Hepatocyte (in vitro differentiated cells): ENCODE measurements at regions not wholly inside any gene's neighbourhood (a gene's known extent, or its start where the extent isn't known, plus 50 kb on each side); places are given as distances from the start of the nearest gene placed in this dataset.

Experiments
- DNase-seq: peaks from one replicate; pipeline ENCODE4 v3.0.0-alpha.2; 2016; ENCODE audit warnings: low spot score
- H2AFZ ChIP-seq: fragments of 200-600 bp; sonication (generic); 2 replicates; pipeline ENCODE4 v1.6.0; 2016; ENCODE audit warnings: antibody characterized with exemption, mild to moderate bottlenecking
- H3K27ac ChIP-seq: fragments of 200-600 bp; sonication (generic); 2 replicates; pipeline ENCODE4 v1.5.1; 2016; ENCODE audit warnings: mild to moderate bottlenecking
- H3K27me3 ChIP-seq: fragments of 200-600 bp; sonication (generic); 2 replicates; pipeline ENCODE4 v1.6.1; 2016
- H3K36me3 ChIP-seq: fragments of 200-600 bp; sonication (generic); replicated peaks from 2 replicates; pipeline ENCODE4 v1.5.1; 2016; ENCODE audit warnings: low read depth; ENCODE audit not compliant: insufficient read depth
- H3K4me1 ChIP-seq: fragments of 200-600 bp; sonication (generic); 2 replicates; pipeline ENCODE4 v1.5.1; 2016; ENCODE audit warnings: mild to moderate bottlenecking, moderate library complexity; ENCODE audit not compliant: insufficient read depth
- H3K4me2 ChIP-seq: fragments of 200-600 bp; sonication (generic); 2 replicates; pipeline ENCODE4 v1.6.0; 2016
- H3K4me3 ChIP-seq: fragments of 200-600 bp; sonication (generic); 2 replicates; pipeline ENCODE4 v1.5.1; 2016; ENCODE audit warnings: mild to moderate bottlenecking
- H3K79me2 ChIP-seq: fragments of 200-600 bp; sonication (generic); 2 replicates; pipeline ENCODE4 v1.6.0; 2017; ENCODE audit warnings: mild to moderate bottlenecking
- H3K9me2 ChIP-seq: fragments of 200-600 bp; sonication (generic); replicated peaks from 2 replicates; pipeline ENCODE4 v1.6.0; 2017; ENCODE audit warnings: mild to moderate bottlenecking; ENCODE audit not compliant: insufficient read depth
- H3K9me3 ChIP-seq: fragments of 200-600 bp; sonication (generic); 2 replicates; pipeline ENCODE4 v1.5.1; 2016; ENCODE audit warnings: low read depth, mild to moderate bottlenecking
- H4K20me1 ChIP-seq: fragments of 200-600 bp; sonication (generic); 2 replicates; pipeline ENCODE4 v1.6.0; 2016; ENCODE audit warnings: mild to moderate bottlenecking; ENCODE audit not compliant: insufficient read depth, poor library complexity, severe bottlenecking
- EZH2 ChIP-seq: fragments of 200-600 bp; sonication (generic); IDR thresholded peaks from 2 replicates; pipeline ENCODE4 v1.6.1; 2016; ENCODE audit warnings: antibody characterized with exemption, mild to moderate bottlenecking, borderline replicate concordance
- EZH2phosphoT487 ChIP-seq: fragments of 200-600 bp; sonication (generic); IDR thresholded peaks from one replicate; pipeline ENCODE4 v1.6.1; 2018; ENCODE audit warnings: antibody characterized with exemption, mild to moderate bottlenecking, low read depth, moderate library complexity; ENCODE audit not compliant: unreplicated experiment, severe bottlenecking
- WGBS: methylation state at CpG from one replicate; pipeline ENCODE4 v1.1.6; 2016; ENCODE audit warnings: low lambda C conversion rate; ENCODE audit errors: missing lambda C conversion rate; 5-methylcytosine and 5-hydroxymethylcytosine counted together
- TF ChIP-seq, protein P1 (sequence below): fragments of 200-600 bp; sonication (generic); IDR thresholded peaks from 2 replicates; pipeline ENCODE4 v1.5.1; 2016; ENCODE audit warnings: antibody characterized with exemption, mild to moderate bottlenecking; ENCODE audit not compliant: poor library complexity

DNA sequence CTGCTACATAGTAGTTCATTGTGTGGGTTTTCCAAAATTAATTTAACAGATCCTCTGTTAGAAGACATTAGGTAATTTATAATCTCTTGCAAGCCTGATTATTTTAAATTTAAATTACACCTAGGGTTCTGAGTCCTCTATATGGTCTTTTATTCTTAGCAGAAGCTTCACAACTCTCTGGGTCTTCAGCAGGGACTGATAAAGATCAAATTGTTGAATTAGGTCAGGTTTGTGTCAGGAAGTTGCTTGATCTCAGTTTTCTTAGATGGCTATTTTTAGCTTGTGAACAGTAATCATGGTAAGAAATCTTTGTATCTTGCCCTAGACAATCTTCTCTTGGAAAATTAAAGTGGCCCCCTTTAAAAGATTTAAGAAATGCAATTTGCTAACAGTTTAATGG is 183.1 kb upstream of the HDAC9 start:
- Histone ChIP-seq H3K4me1 (no peaks in the 10 kb centered on the region), H4K20me1 (no peaks in the 10 kb centered on the region), H3K79me2 (no peaks in the 10 kb centered on the region), H3K4me3 (no peak overlapping the region), H3K4me2 (no peak overlapping the region), H3K27me3 (no peaks in the 10 kb centered on the region), H3K9me2 (no peaks in the 10 kb centered on the region), H3K27ac (no peak overlapping the region), H3K36me3 (no peaks in the 10 kb centered on the region), H2AFZ (no peak overlapping the region), H3K9me3 (no peaks in the 10 kb centered on the region)
- TF ChIP-seq EZH2phosphoT487: no peak
- TF ChIP-seq EZH2: no peak
- TF ChIP-seq, protein P1, sequence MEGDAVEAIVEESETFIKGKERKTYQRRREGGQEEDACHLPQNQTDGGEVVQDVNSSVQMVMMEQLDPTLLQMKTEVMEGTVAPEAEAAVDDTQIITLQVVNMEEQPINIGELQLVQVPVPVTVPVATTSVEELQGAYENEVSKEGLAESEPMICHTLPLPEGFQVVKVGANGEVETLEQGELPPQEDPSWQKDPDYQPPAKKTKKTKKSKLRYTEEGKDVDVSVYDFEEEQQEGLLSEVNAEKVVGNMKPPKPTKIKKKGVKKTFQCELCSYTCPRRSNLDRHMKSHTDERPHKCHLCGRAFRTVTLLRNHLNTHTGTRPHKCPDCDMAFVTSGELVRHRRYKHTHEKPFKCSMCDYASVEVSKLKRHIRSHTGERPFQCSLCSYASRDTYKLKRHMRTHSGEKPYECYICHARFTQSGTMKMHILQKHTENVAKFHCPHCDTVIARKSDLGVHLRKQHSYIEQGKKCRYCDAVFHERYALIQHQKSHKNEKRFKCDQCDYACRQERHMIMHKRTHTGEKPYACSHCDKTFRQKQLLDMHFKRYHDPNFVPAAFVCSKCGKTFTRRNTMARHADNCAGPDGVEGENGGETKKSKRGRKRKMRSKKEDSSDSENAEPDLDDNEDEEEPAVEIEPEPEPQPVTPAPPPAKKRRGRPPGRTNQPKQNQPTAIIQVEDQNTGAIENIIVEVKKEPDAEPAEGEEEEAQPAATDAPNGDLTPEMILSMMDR: no peak
- no peak for DNase-seq

DNA sequence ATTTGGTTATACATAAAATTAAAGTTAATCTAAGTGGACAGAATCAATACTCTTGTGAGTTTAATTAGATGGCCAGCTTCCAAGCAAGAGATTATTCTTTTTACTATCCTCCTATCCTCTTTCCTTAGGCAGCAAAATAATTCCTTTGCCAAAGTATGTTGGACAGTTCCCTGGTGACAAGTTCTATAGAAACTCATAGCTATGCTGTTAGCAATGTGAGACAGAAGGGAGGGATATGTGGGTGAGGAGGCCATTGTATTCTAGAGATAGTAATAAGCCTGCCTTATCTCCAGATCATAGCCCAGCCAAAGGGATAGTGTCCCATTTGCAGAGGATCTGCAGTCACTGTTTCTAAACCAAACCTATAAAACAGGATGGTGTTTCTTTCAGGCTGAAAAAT is 181.6 kb upstream of the HDAC9 start:
- DNase-seq: no peak
- no peak for TF ChIP-seq EZH2
- no peak for TF ChIP-seq EZH2phosphoT487
- TF ChIP-seq, protein P1: no peak
- H4K20me1 ChIP-seq: no peaks in the 10 kb centered on the region

DNA sequence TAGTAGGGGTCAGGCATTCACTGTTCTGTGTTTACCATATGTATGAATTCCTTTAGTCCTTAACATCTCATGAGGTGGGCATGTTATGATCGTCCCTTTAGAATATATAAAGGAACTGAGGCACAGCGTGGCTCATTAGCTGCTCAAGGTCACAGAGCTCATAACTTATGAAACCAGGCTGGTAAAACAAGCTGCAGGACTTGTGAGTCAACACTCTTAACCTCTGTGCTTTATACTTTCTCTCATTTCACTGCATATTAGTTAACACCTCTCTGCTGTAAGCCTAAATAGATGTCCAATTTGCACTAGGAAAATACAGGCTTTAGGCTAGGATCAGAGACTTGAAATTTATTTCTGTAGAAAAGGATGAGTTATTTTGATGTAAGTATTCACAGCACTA is 180.3 kb upstream of the HDAC9 start:
- no peaks in the 10 kb centered on the region for H3K9me2 ChIP-seq
- no peak overlapping the region for H2AFZ ChIP-seq
- H3K27ac ChIP-seq: no peak overlapping the region
- DNase-seq: no peak
- H3K79me2 ChIP-seq: no peaks in the 10 kb centered on the region
- H3K4me2 ChIP-seq: no peak overlapping the region
- TF ChIP-seq EZH2phosphoT487: no peak
- TF ChIP-seq, protein P1: no peak
- no peak for TF ChIP-seq EZH2
- no peaks in the 10 kb centered on the region for H3K36me3 ChIP-seq
- no peaks in the 10 kb centered on the region for H3K4me1 ChIP-seq
- H3K27me3 ChIP-seq: no peaks in the 10 kb centered on the region
- WGBS: 66% methylated on average over 2 of the region's 2 CpGs
- no peak overlapping the region for H3K4me3 ChIP-seq
- no peaks in the 10 kb centered on the region for H3K9me3 ChIP-seq
- no peaks in the 10 kb centered on the region for H4K20me1 ChIP-seq

More for the DNA sequence above, 181.6 kb upstream of the HDAC9 start:
- Histone ChIP-seq H3K4me2 (no peak overlapping the region), H2AFZ (no peak overlapping the region), H3K9me3 (no peaks in the 10 kb centered on the region), H3K4me1 (no peaks in the 10 kb centered on the region), H3K4me3 (no peak overlapping the region), H3K36me3 (no peaks in the 10 kb centered on the region), H3K79me2 (no peaks in the 10 kb centered on the region), H3K9me2 (no peaks in the 10 kb centered on the region), H3K27me3 (no peaks in the 10 kb centered on the region), H3K27ac (no peak overlapping the region)

DNA sequence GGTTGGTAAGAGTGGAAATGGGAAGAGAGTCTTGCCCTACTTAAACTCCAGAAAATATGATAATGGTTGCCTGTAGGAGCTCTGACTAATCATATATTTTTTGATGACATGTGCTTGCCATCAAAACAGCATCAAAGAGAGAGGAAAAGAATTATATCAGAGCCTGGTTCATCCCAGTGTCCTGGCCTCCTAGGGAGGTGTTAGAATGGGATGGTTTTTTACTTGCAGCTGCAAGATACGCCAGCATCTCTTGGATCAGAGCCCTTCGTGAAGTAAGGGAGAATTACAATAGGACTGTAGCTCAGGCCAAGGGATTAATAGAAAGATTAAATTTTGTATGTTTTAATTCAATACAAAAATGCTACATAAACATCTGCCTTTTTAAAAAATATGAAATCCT is 177.6 kb upstream of the HDAC9 start:
- Histone ChIP-seq H3K9me2 (no peaks in the 10 kb centered on the region), H3K36me3 (no peaks in the 10 kb centered on the region), H3K79me2 (no peaks in the 10 kb centered on the region), H3K4me1 (no peaks in the 10 kb centered on the region), H2AFZ (no peak overlapping the region), H4K20me1 (no peaks in the 10 kb centered on the region), H3K4me3 (no peak overlapping the region), H3K4me2 (no peak overlapping the region), H3K9me3 (no peaks in the 10 kb centered on the region), H3K27me3 (no peaks in the 10 kb centered on the region), H3K27ac (no peak overlapping the region)
- TF ChIP-seq EZH2phosphoT487 (no peak), EZH2 (no peak)
- TF ChIP-seq, protein P1: no peak
- 83% methylated on average over 2 of the region's 2 CpGs for WGBS
- no peak for DNase-seq
